ENCODE measurements at regions not wholly inside any gene's neighbourhood (a gene's known extent, or its start where the extent isn't known, plus 50 kb on each side); places are given as distances from the start of the nearest gene placed in this dataset.

- TF ChIP-seq CHD7 (IDR thresholded peaks at IDR 0.05; ENCODE audit: insufficient replicate concordance, low read length) (no peak), POLR2A (IDR thresholded peaks at IDR 0.05; ENCODE audit: control extremely low read depth in 1 of 2, low read depth in 2 of 2, low read length in 2 of 2) (no peak), ATF3 (IDR thresholded peaks at IDR 0.05; ENCODE audit: insufficient read depth, low read depth, low read length) (no peak), EP300 (IDR thresholded peaks at IDR 0.05; ENCODE audit: borderline replicate concordance in 1 of 2, low read depth in 2 of 2, low read length in 2 of 2) (no peak), TAF1 (IDR thresholded peaks at IDR 0.05; ENCODE audit: low read depth, low read length) (0 out of 2 replicates have a peak, but pooled peaks have one; percentile 7), CBX5 (IDR thresholded peaks at IDR 0.05; ENCODE audit: low read depth, low read length) (no peak), ASH2L (IDR thresholded peaks at IDR 0.05; ENCODE audit: low read length) (peak; percentile 26), BCL11A (IDR thresholded peaks at IDR 0.05; ENCODE audit: low read depth in 2 of 2, low read length in 2 of 2) (no peak)
- TF ChIP-seq, protein P1, sequence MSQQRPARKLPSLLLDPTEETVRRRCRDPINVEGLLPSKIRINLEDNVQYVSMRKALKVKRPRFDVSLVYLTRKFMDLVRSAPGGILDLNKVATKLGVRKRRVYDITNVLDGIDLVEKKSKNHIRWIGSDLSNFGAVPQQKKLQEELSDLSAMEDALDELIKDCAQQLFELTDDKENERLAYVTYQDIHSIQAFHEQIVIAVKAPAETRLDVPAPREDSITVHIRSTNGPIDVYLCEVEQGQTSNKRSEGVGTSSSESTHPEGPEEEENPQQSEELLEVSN (IDR thresholded peaks at IDR 0.05): no peak
Observed at GRCh38 chr4:24470666-24471485, 113.5 kb downstream of the DHX15 start (continued).
